Nephron (organoid): ENCODE measurements at regions not wholly inside any gene's neighbourhood (a gene's known extent, or its start where the extent isn't known, plus 50 kb on each side); places are given as distances from the start of the nearest gene placed in this dataset.
A peak's percentile ranks its signal among the peaks of the same experiment; 100 is the strongest.

Experiments
- H3K27ac Mint-ChIP-seq, 3 experiments: 2 replicates each; pipeline ENCODE4 v1.8.0; 2020; ENCODE audit warnings: mixed read lengths in 3 of 3, mild to moderate bottlenecking in 2 of 3, moderate library complexity in 1 of 3
- H3K27me3 Mint-ChIP-seq: 2 replicates; pipeline ENCODE4 v1.8.0; 2021; ENCODE audit warnings: low read depth, mild to moderate bottlenecking, moderate library complexity, mixed read lengths
- H3K36me3 Mint-ChIP-seq: 2 replicates; pipeline ENCODE4 v1.8.0; 2020; ENCODE audit warnings: low read depth, mixed read lengths
- H3K4me1 Mint-ChIP-seq: 2 replicates; pipeline ENCODE4 v1.8.0; 2020; ENCODE audit warnings: mixed read lengths
- H3K4me3 Mint-ChIP-seq, 3 experiments: 2 replicates each; pipeline ENCODE4 v1.8.0; 2020; ENCODE audit warnings: mild to moderate bottlenecking in 3 of 3, mixed read lengths in 3 of 3, moderate library complexity in 2 of 3
- H3K9me3 Mint-ChIP-seq: 2 replicates; pipeline ENCODE4 v1.8.0; 2020; ENCODE audit warnings: mixed read lengths
- CTCF ChIP-seq, 3 experiments: fragments of 200-600 bp; sonication (generic); IDR thresholded peaks; one replicate each; pipeline ENCODE4 v1.5.0; 2021; ENCODE audit warnings: antibody characterized with exemption in 3 of 3; ENCODE audit not compliant: unreplicated experiment in 3 of 3

DNA sequence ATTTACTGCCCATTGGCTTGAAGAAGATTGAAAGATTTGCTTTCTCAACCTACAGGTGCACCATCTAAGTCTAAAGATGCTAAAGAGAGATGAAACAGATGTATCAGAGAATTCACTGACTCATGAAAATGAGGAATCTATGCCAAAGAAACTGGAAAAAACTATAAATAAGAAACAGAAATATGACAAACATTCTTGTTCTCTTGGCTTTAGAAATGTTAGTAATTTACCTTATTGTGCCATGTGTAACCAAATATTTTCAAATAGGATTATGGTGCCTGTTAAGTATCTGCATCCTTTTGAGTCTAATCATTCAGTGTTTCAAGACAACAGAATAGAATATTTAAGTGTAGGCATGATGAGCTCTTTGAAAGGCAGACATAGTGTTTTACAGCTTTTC is 271.5 kb downstream of the MEX3B start:
- Mint-ChIP-seq H3K4me3 (no peak overlapping the region), H3K4me1 (peaks cover 4% of the 10 kb centered on the region), H3K27me3 (no peaks in the 10 kb centered on the region), H3K36me3 (peaks cover 14% of the 10 kb centered on the region), H3K27ac (no peak overlapping the region), H3K9me3 (no peaks in the 10 kb centered on the region)
- TF ChIP-seq CTCF (IDR thresholded peaks at IDR 0.05; ENCODE audit: unreplicated experiment in 3 of 3) = no peak

- Mint-ChIP-seq H3K27me3 (no peaks in the 10 kb centered on the region), H3K4me1 (no peaks in the 10 kb centered on the region), H3K27ac (no peak overlapping the region), H3K4me3 (no peak overlapping the region), H3K9me3 (no peaks in the 10 kb centered on the region), H3K36me3 (peaks cover 22% of the 10 kb centered on the region)
- no peak for TF ChIP-seq CTCF (IDR thresholded peaks at IDR 0.05; ENCODE audit: unreplicated experiment in 3 of 3)
Observed at GRCh38 chr15:81768773-81769172, 277.0 kb downstream of the MEX3B start.

- H3K27ac Mint-ChIP-seq = no peak overlapping the region
- no peak overlapping the region for H3K4me3 Mint-ChIP-seq
- H3K36me3 Mint-ChIP-seq = peaks cover 22% of the 10 kb centered on the region
- no peaks in the 10 kb centered on the region for H3K27me3 Mint-ChIP-seq
- TF ChIP-seq CTCF (IDR thresholded peaks at IDR 0.05; ENCODE audit: unreplicated experiment in 3 of 3) = no peak
- no peaks in the 10 kb centered on the region for H3K9me3 Mint-ChIP-seq
- H3K4me1 Mint-ChIP-seq = no peaks in the 10 kb centered on the region
Observed at GRCh38 chr15:81766829-81767475, 278.9 kb downstream of the MEX3B start.

DNA sequence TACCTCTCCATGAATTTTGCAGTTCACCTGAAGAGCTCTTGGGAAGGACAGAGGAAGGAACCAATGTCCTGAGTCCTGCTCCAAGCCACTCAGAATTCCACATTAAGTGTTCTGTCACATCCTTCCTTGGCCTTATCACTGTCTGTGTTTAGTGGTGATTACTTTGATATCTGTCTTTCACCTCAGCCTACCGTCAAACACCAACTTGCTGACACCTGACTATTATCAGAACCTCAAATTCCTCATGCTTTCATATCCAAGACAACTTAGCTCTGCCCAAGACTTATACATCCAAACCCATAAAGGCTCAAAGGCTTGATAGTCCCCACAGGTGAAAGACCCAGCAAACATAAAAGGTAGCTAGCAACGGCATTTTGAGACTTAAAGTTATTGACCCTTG is 280.0 kb downstream of the MEX3B start:
- H3K36me3 Mint-ChIP-seq = peaks cover 14% of the 10 kb centered on the region

DNA sequence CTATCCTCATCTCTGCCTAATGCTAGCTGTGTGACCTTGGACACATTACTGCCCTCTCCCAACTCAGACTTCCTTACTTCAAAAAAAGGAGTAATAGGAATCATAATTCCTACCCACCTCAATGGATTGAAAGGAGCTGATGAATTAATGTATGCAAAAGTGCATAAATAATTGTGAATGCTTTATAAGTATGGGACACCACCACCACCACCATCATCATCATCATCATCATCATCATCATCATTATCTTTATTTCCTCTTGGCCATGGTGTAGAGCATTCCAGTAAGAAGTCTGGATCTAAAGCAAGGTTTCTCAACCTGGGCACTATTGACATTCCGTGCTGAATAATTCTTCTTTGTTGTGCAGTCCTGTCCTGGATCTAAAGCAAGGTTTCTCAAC is 282.5 kb downstream of the MEX3B start:
- Mint-ChIP-seq H3K9me3 (no peaks in the 10 kb centered on the region), H3K27ac (no peak overlapping the region), H3K36me3 (peaks cover 3% of the 10 kb centered on the region), H3K4me3 (no peak overlapping the region), H3K27me3 (peaks cover 4% of the 10 kb centered on the region), H3K4me1 (peaks cover 30% of the 10 kb centered on the region)
- no peak for TF ChIP-seq CTCF (IDR thresholded peaks at IDR 0.05; ENCODE audit: unreplicated experiment in 3 of 3)

More for the DNA sequence above, 280.0 kb downstream of the MEX3B start:
- H3K4me3 Mint-ChIP-seq = no peak overlapping the region
- no peak for TF ChIP-seq CTCF (IDR thresholded peaks at IDR 0.05; ENCODE audit: unreplicated experiment in 3 of 3)
- H3K9me3 Mint-ChIP-seq = no peaks in the 10 kb centered on the region
- H3K4me1 Mint-ChIP-seq = peaks cover 6% of the 10 kb centered on the region
- H3K27me3 Mint-ChIP-seq = peaks cover 4% of the 10 kb centered on the region
- no peak overlapping the region for H3K27ac Mint-ChIP-seq

GRCh38 chr15:81760686-81761085 is 285.1 kb downstream of the MEX3B start:
- Mint-ChIP-seq H3K27me3 (peaks cover 8% of the 10 kb centered on the region), H3K9me3 (no peaks in the 10 kb centered on the region), H3K27ac (peak overlapping the region in 1 of 3 experiments; percentile 75), H3K4me3 (no peak overlapping the region), H3K4me1 (peaks cover 35% of the 10 kb centered on the region), H3K36me3 (no peaks in the 10 kb centered on the region)
- TF ChIP-seq CTCF (IDR thresholded peaks at IDR 0.05; ENCODE audit: unreplicated experiment in 3 of 3) = no peak
